ENCODE measurements at regions not wholly inside any gene's neighbourhood (a gene's known extent, or its start where the extent isn't known, plus 50 kb on each side); places are given as distances from the start of the nearest gene placed in this dataset.

- TF ChIP-seq CTCF (conservative IDR thresholded peaks at IDR 0.05 in 1 of 2, IDR thresholded peaks at IDR 0.05 in 1 of 2; ENCODE audit: low read depth in 1 of 2, low read length in 2 of 2) (no peak), EZH2 (IDR thresholded peaks at IDR 0.05; ENCODE audit: low read length, missing control alignments) (no peak)
Observed at GRCh38 chr13:50699874-50700663, 143.4 kb downstream of the DLEU7 start.

Data from fibroblast of lung (primary cell).